ENCODE measurements at regions not wholly inside any gene's neighbourhood (a gene's known extent, or its start where the extent isn't known, plus 50 kb on each side); places are given as distances from the start of the nearest gene placed in this dataset.

GRCh38 chr5:92922231-92922967 lies 658.6 kb downstream of the NR2F1-AS1 start:
- TF ChIP-seq, protein P1, sequence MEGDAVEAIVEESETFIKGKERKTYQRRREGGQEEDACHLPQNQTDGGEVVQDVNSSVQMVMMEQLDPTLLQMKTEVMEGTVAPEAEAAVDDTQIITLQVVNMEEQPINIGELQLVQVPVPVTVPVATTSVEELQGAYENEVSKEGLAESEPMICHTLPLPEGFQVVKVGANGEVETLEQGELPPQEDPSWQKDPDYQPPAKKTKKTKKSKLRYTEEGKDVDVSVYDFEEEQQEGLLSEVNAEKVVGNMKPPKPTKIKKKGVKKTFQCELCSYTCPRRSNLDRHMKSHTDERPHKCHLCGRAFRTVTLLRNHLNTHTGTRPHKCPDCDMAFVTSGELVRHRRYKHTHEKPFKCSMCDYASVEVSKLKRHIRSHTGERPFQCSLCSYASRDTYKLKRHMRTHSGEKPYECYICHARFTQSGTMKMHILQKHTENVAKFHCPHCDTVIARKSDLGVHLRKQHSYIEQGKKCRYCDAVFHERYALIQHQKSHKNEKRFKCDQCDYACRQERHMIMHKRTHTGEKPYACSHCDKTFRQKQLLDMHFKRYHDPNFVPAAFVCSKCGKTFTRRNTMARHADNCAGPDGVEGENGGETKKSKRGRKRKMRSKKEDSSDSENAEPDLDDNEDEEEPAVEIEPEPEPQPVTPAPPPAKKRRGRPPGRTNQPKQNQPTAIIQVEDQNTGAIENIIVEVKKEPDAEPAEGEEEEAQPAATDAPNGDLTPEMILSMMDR (IDR thresholded peaks at IDR 0.05) = no peak
- Histone ChIP-seq H3K4me3 (no peak overlapping the region), H3K27ac (no peak overlapping the region)
- DNase-seq (ENCODE audit: low spot score) = no peak

DNA sequence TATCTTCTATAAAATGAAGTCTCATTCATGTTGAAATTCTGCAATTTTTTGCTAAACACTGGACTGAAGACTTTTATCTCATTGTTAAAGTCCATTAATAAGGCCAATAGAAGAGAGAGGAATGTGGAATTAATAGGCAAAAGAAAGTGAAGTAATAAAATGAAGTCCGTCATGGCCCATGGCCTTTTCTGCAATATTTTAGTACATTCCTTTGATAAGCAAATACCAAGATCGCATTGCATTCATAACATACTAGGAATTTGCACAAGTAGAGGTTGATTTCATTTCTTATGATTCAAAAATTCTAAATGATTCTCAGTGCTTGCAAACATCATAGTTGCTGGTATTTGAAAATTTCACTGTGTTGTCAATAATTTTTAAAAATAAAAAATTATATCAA lies 664.0 kb downstream of the NR2F1-AS1 start:
- no peak for DNase-seq (ENCODE audit: low spot score)
- Histone ChIP-seq H3K4me3 (no peak overlapping the region), H3K27ac (no peak overlapping the region)
- TF ChIP-seq, protein P1 (IDR thresholded peaks at IDR 0.05) = no peak

GRCh38 chr5:92916036-92916435 lies 665.0 kb downstream of the NR2F1-AS1 start:
- no peak overlapping the region for H3K4me3 ChIP-seq
- TF ChIP-seq, protein P1 (IDR thresholded peaks at IDR 0.05) = no peak
- no peak for DNase-seq (ENCODE audit: low spot score)
- H3K27ac ChIP-seq = no peak overlapping the region

GRCh38 chr5:92912283-92912682 lies 668.7 kb downstream of the NR2F1-AS1 start:
- TF ChIP-seq, protein P1 (IDR thresholded peaks at IDR 0.05) = no peak
- Histone ChIP-seq H3K4me3 (no peak overlapping the region), H3K27ac (no peak overlapping the region)
- no peak for DNase-seq (ENCODE audit: low spot score)

GRCh38 chr5:92911851-92912250 lies 669.2 kb downstream of the NR2F1-AS1 start:
- Histone ChIP-seq H3K27ac (no peak overlapping the region), H3K4me3 (no peak overlapping the region)
- no peak for DNase-seq (ENCODE audit: low spot score)
- TF ChIP-seq, protein P1 (IDR thresholded peaks at IDR 0.05) = no peak

DNA sequence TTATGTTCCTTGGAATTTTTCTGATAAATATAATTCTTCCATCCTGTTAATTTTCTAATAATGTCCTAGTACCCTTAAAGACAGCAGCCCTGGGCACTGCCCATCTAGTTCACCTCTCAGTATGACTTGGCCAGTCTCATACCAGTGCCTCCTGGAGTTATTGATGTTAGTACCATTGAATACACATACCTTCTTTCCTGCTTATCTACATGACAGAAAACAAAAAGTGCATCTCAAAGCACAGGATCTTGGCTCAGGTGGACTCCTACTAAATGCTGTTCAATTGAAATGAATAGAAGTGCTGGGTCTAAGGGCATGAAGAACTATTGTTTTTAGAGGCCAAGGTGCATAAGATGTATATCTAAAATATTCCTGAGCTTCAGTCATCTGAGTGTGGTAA lies 669.7 kb downstream of the NR2F1-AS1 start:
- TF ChIP-seq, protein P1 (IDR thresholded peaks at IDR 0.05) = no peak
- no peak overlapping the region for H3K27ac ChIP-seq
- no peak for DNase-seq (ENCODE audit: low spot score)

GRCh38 chr5:92909602-92909962 lies 671.4 kb downstream of the NR2F1-AS1 start:
- Histone ChIP-seq H3K27ac (no peak overlapping the region), H3K4me3 (no peak overlapping the region)
- TF ChIP-seq, protein P1 (IDR thresholded peaks at IDR 0.05) = no peak
- no peak for DNase-seq (ENCODE audit: low spot score)

More for the DNA sequence above, 669.7 kb downstream of the NR2F1-AS1 start:
- no peak overlapping the region for H3K4me3 ChIP-seq
